HG02610 (cell line): ENCODE measurements at regions not wholly inside any gene's neighbourhood (a gene's known extent, or its start where the extent isn't known, plus 50 kb on each side); places are given as distances from the start of the nearest gene placed in this dataset.

Experiments
- ATAC-seq: cut with Tn5 transposase; IDR thresholded peaks from one replicate; pipeline ENCODE4 v1.9.1; 2021; ENCODE audit warnings: mild to moderate bottlenecking, moderate library complexity; ENCODE audit not compliant: unreplicated experiment

GRCh38 chr4:41358647-41359421 is 102.1 kb downstream of the UCHL1 start:
- no peak for ATAC-seq

- ATAC-seq, result no peak
Measured at GRCh38 chr4:41359422-41359775, 102.7 kb downstream of the UCHL1 start.

GRCh38 chr4:41359836-41360213 is 103.1 kb downstream of the UCHL1 start:
- no peak for ATAC-seq

GRCh38 chr4:41360214-41360920 is 103.6 kb downstream of the UCHL1 start:
- ATAC-seq, result no peak

- ATAC-seq, result no peak
Measured at GRCh38 chr4:41360921-41361793, 104.4 kb downstream of the UCHL1 start.

GRCh38 chr4:41361794-41362526 is 105.2 kb downstream of the UCHL1 start:
- ATAC-seq, result no peak

GRCh38 chr4:41362621-41363383 is 106.1 kb downstream of the UCHL1 start:
- ATAC-seq, result no peak

GRCh38 chr4:41363384-41363981 is 106.8 kb downstream of the UCHL1 start:
- ATAC-seq, result no peak

- no peak for ATAC-seq
Measured at GRCh38 chr4:41364876-41365275, 108.1 kb downstream of the UCHL1 start.

GRCh38 chr4:41365681-41366080 is 109.0 kb downstream of the UCHL1 start:
- ATAC-seq, result no peak

- no peak for ATAC-seq
Measured at GRCh38 chr4:41366911-41367517, 110.3 kb downstream of the UCHL1 start.

- no peak for ATAC-seq
Measured at GRCh38 chr4:41369680-41370079, 113.0 kb downstream of the UCHL1 start.

GRCh38 chr4:41373221-41373620 is 116.5 kb downstream of the UCHL1 start:
- ATAC-seq, result no peak

GRCh38 chr4:41374490-41374889 is 117.8 kb downstream of the UCHL1 start:
- ATAC-seq, result no peak

- no peak for ATAC-seq
Measured at GRCh38 chr4:41375561-41375960, 118.8 kb downstream of the UCHL1 start.

- no peak for ATAC-seq
Measured at GRCh38 chr4:41377196-41377595, 120.5 kb downstream of the UCHL1 start.

GRCh38 chr4:41379230-41379629 is 122.5 kb downstream of the UCHL1 start:
- ATAC-seq, result no peak

- ATAC-seq, result no peak
Measured at GRCh38 chr4:41380511-41381157, 123.9 kb downstream of the UCHL1 start.

GRCh38 chr4:41381384-41381783 is 124.7 kb downstream of the UCHL1 start:
- no peak for ATAC-seq
